HG03159 (cell line): ENCODE measurements at regions not wholly inside any gene's neighbourhood (a gene's known extent, or its start where the extent isn't known, plus 50 kb on each side); places are given as distances from the start of the nearest gene placed in this dataset.

ENCODE experiments used
- ATAC-seq: cut with Tn5 transposase; IDR thresholded peaks from one replicate; pipeline ENCODE4 v1.9.1; 2021; ENCODE audit warnings: mild to moderate bottlenecking, moderate library complexity; ENCODE audit not compliant: unreplicated experiment

DNA sequence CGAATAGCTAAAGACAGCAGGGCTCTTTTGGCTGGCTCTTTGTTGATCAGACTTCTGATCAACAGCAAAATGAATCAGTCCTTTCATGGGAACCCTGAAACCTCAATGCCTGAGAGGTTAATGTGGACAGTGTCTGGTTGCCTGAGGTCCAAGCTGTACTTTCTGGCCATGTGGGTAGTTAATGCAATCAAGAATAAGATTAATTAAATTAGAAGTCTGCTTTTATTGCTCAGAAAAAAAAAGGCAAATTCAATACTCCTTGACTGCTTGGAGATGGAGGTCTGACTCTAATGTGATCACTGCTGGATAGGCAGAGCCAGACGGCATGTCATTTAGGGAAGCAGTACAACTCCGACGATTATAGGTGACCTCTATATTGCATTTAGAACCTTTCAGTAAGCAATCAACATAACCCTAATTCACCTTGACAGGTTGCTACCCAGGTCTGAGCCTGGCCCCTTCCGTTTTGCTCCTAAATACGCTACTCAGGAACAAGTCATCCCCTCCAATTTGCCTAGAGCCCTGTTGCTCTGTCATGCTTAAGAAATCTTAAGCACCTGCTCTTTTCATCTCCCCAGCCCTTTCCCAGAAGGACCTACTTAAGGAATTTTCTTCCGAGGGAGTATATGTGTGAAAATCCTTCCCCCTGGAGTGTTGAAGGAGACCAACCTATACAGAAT is 370.0 kb upstream of the SPTLC3 start:
- no peak for ATAC-seq

GRCh38 chr20:12640251-12640650 is 368.5 kb upstream of the SPTLC3 start:
- ATAC-seq = no peak

- no peak for ATAC-seq
Observed at GRCh38 chr20:12641619-12642018, 367.2 kb upstream of the SPTLC3 start.

- ATAC-seq = no peak
Observed at GRCh38 chr20:12644461-12644860, 364.3 kb upstream of the SPTLC3 start.

GRCh38 chr20:12649234-12649633 is 359.5 kb upstream of the SPTLC3 start:
- ATAC-seq = no peak

DNA sequence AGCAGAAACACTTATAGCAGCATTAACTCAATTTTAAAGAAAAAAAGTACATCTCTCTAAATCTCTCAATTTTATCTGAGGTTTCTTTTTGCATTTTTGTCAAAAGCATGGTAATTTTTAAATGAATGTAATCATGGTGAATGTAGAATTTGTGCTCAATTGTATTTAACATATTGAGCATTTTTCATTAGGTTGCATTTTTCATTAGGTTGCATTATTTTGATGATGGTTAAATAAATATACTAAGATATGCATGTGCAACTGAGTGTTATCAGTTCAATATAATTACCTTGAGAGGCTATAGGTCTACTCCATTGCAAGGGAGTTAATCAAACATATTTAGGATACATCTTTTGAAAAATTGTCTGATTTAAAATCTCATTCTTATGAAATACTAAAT is 355.1 kb upstream of the SPTLC3 start:
- no peak for ATAC-seq

DNA sequence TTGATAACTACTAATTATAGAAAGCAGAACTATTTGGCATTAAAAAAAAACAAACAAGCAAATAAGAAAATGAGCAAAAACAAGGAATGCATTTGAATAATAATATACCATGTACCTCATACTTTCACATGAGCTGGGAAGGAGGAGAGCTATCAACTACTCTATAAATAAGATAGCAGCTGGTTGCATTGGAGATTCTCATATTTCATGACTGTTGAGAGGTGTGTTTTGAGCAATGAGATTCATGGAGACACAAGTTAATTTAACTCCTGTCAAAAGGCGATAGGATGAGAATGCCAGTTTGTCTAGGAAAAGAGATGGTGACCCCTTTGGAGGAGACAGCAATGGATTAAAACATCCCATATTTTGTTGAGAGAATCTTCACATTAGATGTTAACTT is 348.8 kb upstream of the SPTLC3 start:
- ATAC-seq = no peak

DNA sequence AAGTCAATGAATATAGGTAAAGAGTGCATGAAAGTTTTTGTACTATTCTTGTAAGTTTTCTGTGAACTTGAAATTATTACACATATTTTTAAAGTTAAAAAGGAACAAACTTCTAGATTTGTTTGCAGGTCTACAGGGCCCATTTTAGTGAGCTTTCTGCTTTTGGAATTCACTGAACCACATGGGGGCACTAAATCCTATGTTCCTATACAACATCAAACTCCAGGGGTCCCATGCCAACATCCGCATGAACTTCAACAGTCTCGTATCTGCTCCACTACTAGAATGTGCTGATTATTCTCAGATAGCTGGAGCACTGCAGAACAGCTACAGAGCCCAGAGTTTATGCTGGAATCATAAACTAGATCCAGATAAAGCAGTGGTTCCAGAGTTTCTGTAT is 347.9 kb upstream of the SPTLC3 start:
- ATAC-seq = no peak

- ATAC-seq = no peak
Observed at GRCh38 chr20:12670301-12670700, 338.5 kb upstream of the SPTLC3 start.

GRCh38 chr20:12673352-12673751 is 335.4 kb upstream of the SPTLC3 start:
- no peak for ATAC-seq

DNA sequence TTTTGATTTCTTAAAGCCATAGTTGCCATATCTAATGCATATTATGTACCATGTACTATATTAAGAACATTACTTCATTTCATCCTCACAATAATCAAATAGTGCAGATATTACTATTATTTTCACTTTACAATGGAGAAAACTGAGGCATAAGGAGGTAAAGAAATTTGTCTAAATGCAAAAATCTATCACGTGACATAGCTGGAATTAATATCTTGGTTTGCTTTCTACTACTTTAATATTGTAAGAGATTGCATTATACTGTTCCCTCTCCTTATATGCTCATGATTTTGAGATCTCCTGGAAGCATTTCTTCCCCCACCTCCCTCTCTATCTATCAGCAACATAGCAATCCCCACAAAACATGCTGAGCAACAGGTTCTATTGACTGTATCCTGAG is 330.8 kb upstream of the SPTLC3 start:
- ATAC-seq = no peak

GRCh38 chr20:12679447-12679846 is 329.3 kb upstream of the SPTLC3 start:
- ATAC-seq = no peak

GRCh38 chr20:12682613-12683012 is 326.2 kb upstream of the SPTLC3 start:
- no peak for ATAC-seq

GRCh38 chr20:12687476-12687875 is 321.3 kb upstream of the SPTLC3 start:
- ATAC-seq = no peak

- no peak for ATAC-seq
Observed at GRCh38 chr20:12695937-12696336, 312.8 kb upstream of the SPTLC3 start.

- ATAC-seq = no peak
Observed at GRCh38 chr20:12698817-12699216, 310.0 kb upstream of the SPTLC3 start.

DNA sequence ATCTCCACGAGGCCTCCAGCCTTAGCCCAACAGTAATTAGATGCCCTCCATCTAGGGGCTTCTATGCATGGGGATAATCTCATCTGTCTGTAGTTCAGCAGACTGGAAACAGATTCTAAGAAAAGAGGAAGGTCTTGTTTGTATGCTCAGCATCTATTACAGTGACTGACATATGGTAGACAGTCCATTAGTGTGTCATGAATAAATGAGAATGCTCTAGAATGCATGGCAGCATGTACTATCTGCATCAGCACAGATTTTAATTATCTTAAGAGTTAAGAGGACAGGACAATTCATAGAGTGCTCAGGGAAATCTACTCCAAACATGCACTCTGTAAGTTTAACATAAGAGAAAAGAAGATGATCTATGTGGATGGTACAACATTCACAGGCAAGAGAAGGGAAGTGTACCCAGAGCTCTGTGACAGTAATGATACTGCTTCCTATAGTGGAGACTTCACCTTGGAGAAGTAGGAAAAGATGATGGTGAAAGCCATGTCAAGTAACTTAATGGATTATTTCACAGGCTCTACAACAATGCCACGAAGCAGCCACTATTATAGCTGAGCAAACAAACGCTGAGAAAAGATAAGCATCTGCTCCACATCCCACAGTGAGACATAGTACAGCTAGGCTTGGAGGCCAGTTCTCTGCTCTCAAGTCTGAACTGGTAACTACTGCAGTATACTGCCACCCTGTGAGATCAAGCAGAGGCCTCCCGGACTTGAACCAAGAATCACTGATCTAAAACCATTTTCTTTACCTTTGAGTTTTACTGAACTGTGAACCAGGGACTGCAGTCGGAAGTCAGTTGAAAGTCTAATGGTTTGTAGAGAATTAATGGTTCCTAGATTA is 309.2 kb upstream of the SPTLC3 start:
- no peak for ATAC-seq

DNA sequence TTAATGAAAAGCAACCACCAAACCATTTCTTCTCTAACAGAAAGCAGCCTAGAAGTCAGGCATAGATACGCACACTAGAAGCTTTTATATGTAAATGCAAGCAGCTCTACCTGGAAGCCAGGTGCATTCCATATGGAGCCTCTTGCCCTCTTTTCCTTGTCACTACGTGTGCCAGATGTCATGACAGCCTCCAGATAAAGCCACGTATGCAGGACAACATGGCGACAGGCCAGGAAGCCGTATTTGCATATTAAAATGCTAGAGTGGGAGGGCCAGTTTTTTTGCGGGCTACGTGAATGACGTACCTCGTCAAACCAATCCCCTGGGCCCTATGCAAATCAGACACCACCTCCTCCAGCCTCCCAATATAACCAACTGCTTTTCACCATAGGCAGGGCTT is 308.1 kb upstream of the SPTLC3 start:
- ATAC-seq = no peak

DNA sequence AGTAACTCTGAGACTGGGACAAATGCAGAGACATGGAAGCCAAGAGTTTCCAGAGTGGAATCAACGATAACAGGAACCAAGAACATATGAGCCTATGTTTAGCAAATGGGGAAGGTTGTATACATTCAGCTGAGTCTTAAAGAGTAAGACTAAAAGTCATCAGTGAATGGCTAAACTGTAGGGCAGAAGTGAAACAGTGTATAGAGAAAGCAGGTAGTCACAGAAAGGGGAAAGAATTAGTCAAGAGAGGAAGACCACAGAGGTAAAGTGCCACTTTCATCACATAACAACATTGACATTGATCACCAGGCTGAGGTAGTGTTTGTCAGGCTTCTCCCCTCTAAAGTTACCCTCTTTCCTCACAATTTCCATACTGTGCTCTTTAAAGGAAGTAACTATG is 306.5 kb upstream of the SPTLC3 start:
- ATAC-seq = no peak

GRCh38 chr20:12715371-12715770 is 293.4 kb upstream of the SPTLC3 start:
- ATAC-seq = no peak

- ATAC-seq = no peak
Observed at GRCh38 chr20:12715991-12716680, 292.6 kb upstream of the SPTLC3 start.

DNA sequence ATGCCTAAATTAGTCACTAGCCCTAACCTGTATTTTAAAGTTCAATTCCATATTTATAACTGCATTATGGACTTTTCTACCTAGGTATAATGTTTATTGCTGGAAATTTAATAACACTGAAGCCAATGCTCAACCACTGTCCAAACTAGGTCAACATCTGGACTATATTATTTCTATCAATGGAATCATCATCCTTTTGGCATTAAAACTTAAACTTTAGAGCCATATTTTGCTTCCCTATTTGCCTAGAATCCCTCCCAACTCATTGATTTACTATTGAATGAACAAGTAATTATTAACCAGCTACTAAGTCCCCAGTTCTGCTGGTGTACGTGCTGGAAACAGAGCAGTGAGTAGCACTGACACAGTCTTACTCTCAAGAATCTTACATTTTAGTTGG is 291.7 kb upstream of the SPTLC3 start:
- ATAC-seq = no peak
